ENCODE measurements at regions not wholly inside any gene's neighbourhood (a gene's known extent, or its start where the extent isn't known, plus 50 kb on each side); places are given as distances from the start of the nearest gene placed in this dataset.

GRCh38 chr1:56425494-56426037, 153.8 kb downstream of the PLPP3 start:
- H3K79me2 ChIP-seq (ENCODE audit: low read depth): no peaks in the 10 kb centered on the region
- no peak overlapping the region for H3K4me2 ChIP-seq
- ChIA-PET POLR2A (ENCODE audit: unreplicated experiment) (no interaction called here), CTCF (no interaction called here)
- no peaks in the 10 kb centered on the region for H3K36me3 ChIP-seq (ENCODE audit: low read depth)
- no peak overlapping the region for H3K27ac ChIP-seq
- peaks cover 8% of the 10 kb centered on the region for H3K4me1 ChIP-seq (replicated peaks; ENCODE audit: insufficient read depth)
- TF ChIP-seq CTCF (conservative IDR thresholded peaks at IDR 0.05) (no peak), EZH2 (IDR thresholded peaks at IDR 0.05; ENCODE audit: low read depth) (no peak)
- no TSS peak for BruUV-seq (replicated peaks)
- no peaks in the 10 kb centered on the region for H3F3A ChIP-seq (ENCODE audit: insufficient read depth, low read depth)
- H3K4me3 ChIP-seq: no peak overlapping the region
- intact Hi-C loops (cut with micrococcal nuclease; ENCODE audit: unreplicated experiment): no loop called here
- no peak for DNase-seq
- no peak overlapping the region for H2AFZ ChIP-seq
- H3K27me3 ChIP-seq (ENCODE audit: insufficient read depth, low read depth): no peaks in the 10 kb centered on the region
- no peaks in the 10 kb centered on the region for H3K9me2 ChIP-seq (ENCODE audit: insufficient read depth)
- H3K9me3 ChIP-seq (ENCODE audit: insufficient read depth, low read depth): no peaks in the 10 kb centered on the region
- H4K20me1 ChIP-seq (ENCODE audit: insufficient read depth): no peaks in the 10 kb centered on the region

- H3K27ac ChIP-seq: no peak overlapping the region
- no peak overlapping the region for H3K4me3 ChIP-seq
- TF ChIP-seq EZH2 (IDR thresholded peaks at IDR 0.05; ENCODE audit: low read depth): no peak
- H3K36me3 ChIP-seq (ENCODE audit: low read depth): no peaks in the 10 kb centered on the region
- no peaks in the 10 kb centered on the region for H3K79me2 ChIP-seq (ENCODE audit: low read depth)
- peaks cover 8% of the 10 kb centered on the region for H3K4me1 ChIP-seq (replicated peaks; ENCODE audit: insufficient read depth)
- no TSS peak for BruUV-seq (replicated peaks)
- intact Hi-C loops (cut with micrococcal nuclease; ENCODE audit: unreplicated experiment): no loop called here
- no peaks in the 10 kb centered on the region for H3K9me3 ChIP-seq (ENCODE audit: insufficient read depth, low read depth)
- H2AFZ ChIP-seq: no peak overlapping the region
- DNase-seq: peak in 1 of 2 experiments; percentile 42
- no peaks in the 10 kb centered on the region for H3K27me3 ChIP-seq (ENCODE audit: insufficient read depth, low read depth)
- no peaks in the 10 kb centered on the region for H4K20me1 ChIP-seq (ENCODE audit: insufficient read depth)
- POLR2A ChIA-PET (ENCODE audit: unreplicated experiment): no interaction called here
- CTCF ChIA-PET: no interaction called here
- H3K9me2 ChIP-seq (ENCODE audit: insufficient read depth): no peaks in the 10 kb centered on the region
- H3F3A ChIP-seq (ENCODE audit: insufficient read depth, low read depth): no peaks in the 10 kb centered on the region
- H3K4me2 ChIP-seq: no peak overlapping the region
Measured at GRCh38 chr1:56424744-56425493, 154.4 kb downstream of the PLPP3 start.

DNA sequence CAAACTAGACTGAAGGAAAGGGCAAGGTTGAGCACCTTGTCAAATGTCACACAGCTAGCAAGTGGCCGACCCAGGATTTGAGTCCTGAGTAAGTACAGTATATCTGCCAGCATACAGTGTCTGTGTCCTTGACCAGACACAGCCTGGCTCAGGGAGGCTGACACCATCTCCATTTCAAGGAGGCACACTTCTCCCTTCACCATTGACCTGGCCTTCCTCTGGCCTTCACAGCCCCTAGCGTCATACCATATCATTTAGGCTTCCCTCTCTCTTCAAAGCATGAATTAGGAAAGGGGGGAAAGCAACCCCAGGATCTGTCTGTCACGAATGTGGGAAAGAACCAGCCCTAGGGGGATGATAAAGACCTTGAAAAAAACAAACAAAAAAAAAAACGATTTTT, 155.6 kb downstream of the PLPP3 start:
- no peak overlapping the region for H3K27ac ChIP-seq
- no peaks in the 10 kb centered on the region for H3K27me3 ChIP-seq (ENCODE audit: insufficient read depth, low read depth)
- no peak overlapping the region for H3K4me3 ChIP-seq
- H3K4me1 ChIP-seq (replicated peaks; ENCODE audit: insufficient read depth): peaks cover 8% of the 10 kb centered on the region
- H4K20me1 ChIP-seq (ENCODE audit: insufficient read depth): no peaks in the 10 kb centered on the region
- no peak for DNase-seq
- intact Hi-C loops (cut with micrococcal nuclease; ENCODE audit: unreplicated experiment): no loop called here
- CTCF ChIA-PET: no interaction called here
- TF ChIP-seq EZH2 (IDR thresholded peaks at IDR 0.05; ENCODE audit: low read depth) (no peak), CTCF (conservative IDR thresholded peaks at IDR 0.05) (no peak)
- no peaks in the 10 kb centered on the region for H3F3A ChIP-seq (ENCODE audit: insufficient read depth, low read depth)
- POLR2A ChIA-PET (ENCODE audit: unreplicated experiment): no interaction called here
- no TSS peak for BruUV-seq (replicated peaks)
- H3K79me2 ChIP-seq (ENCODE audit: low read depth): no peaks in the 10 kb centered on the region
- no peak overlapping the region for H2AFZ ChIP-seq
- no peaks in the 10 kb centered on the region for H3K36me3 ChIP-seq (ENCODE audit: low read depth)
- H3K9me3 ChIP-seq (ENCODE audit: insufficient read depth, low read depth): no peaks in the 10 kb centered on the region
- no peak overlapping the region for H3K4me2 ChIP-seq
- H3K9me2 ChIP-seq (ENCODE audit: insufficient read depth): no peaks in the 10 kb centered on the region
